HepG2 (cell line): ENCODE measurements at regions not wholly inside any gene's neighbourhood (a gene's known extent, or its start where the extent isn't known, plus 50 kb on each side); places are given as distances from the start of the nearest gene placed in this dataset.

Source experiments
- ATAC-seq: fragments of 200-7000 bp; cut with Tn5 transposase; 3 replicates; pipeline ENCODE4 v1.9.1; 2020; ENCODE audit warnings: mild to moderate bottlenecking, moderate library complexity
- BruUV-seq: library from RNA; stranded (reverse); fragments of 400-500 nt; replicated peaks from 2 replicates; lab custom pipeline; 2021; lab: Mats Ljungman, UMichigan
- CTCF ChIA-PET: fragments of 300-600 bp; formaldehyde crosslinking; extraction: SDS; loops from one replicate; lab custom pipeline; 2021; ENCODE audit warnings: low total read pairs, inconsistent platforms, low intra/inter-chr PET ratio; lab: Yijun Ruan, JAX
- POLR2A ChIA-PET: fragments of 350-600 bp; sonication (Branson Sonifier 250); formaldehyde crosslinking; loops from one replicate; lab custom pipeline; 2020; ENCODE audit warnings: antibody characterized with exemption, inconsistent platforms; lab: Yijun Ruan, JAX
- DNase-seq: peaks from one replicate; pipeline ENCODE4 v3.0.0-alpha.2; 2015; ENCODE audit warnings: low spot score
- FAIRE-seq: peaks from 3 replicates; lab custom pipeline; 2011; peaks lifted over from hg19 to GRCh38; lab: Jason Lieb, UNC
- H2AFZ ChIP-seq: one replicate; pipeline ENCODE4 v1.6.1; 2011; ENCODE audit warnings: low read length, inconsistent platforms
- H3K27ac ChIP-seq: fragments of 300-600 bp; 3 replicates; pipeline ENCODE4 v1.8.0; 2011; ENCODE audit warnings: mixed run types, mild to moderate bottlenecking, mixed read lengths, low read length, inconsistent platforms; ENCODE audit not compliant: insufficient read depth; ENCODE audit errors: extremely low read length
- H3K27me3 ChIP-seq, 2 experiments: fragments of 200-600 bp in 1 of 2; 2 replicates in 1 of 2; 3 replicates in 1 of 2; pipeline versions ENCODE4 v1.6.0 to v1.8.0; 2011; ENCODE audit warnings: low read length in 2 of 2, mild to moderate bottlenecking in 2 of 2, moderate library complexity in 2 of 2, inconsistent platforms in 1 of 2; ENCODE audit not compliant: insufficient read depth in 2 of 2, control insufficient read depth in 1 of 2
- H3K36me3 ChIP-seq, 2 experiments: fragments of 200-600 bp in 1 of 2; replicated peaks in 1 of 2; 2 replicates in 1 of 2; 3 replicates in 1 of 2; pipeline versions ENCODE4 v1.5.1 to v1.8.0; 2011; ENCODE audit warnings: low read length in 2 of 2, inconsistent platforms in 1 of 2; ENCODE audit not compliant: insufficient read depth in 2 of 2, control insufficient read depth in 1 of 2
- H3K4me1 ChIP-seq: 2 replicates; pipeline ENCODE4 v1.5.1; 2012; ENCODE audit warnings: low read length, inconsistent platforms; ENCODE audit not compliant: insufficient read depth
- H3K4me2 ChIP-seq: 2 replicates; pipeline ENCODE4 v1.6.0; 2011; ENCODE audit warnings: low read depth, low read length, inconsistent platforms
- H3K4me3 ChIP-seq, 3 experiments: fragments of 200-600 bp in 1 of 3; sonication (generic), shearing (Covaris generic) in 1 of 3; replicated peaks in 1 of 3; 2 replicates each; pipeline ENCODE4 v1.5.1; 2011 to 2016; ENCODE audit warnings: low read length in 3 of 3, inconsistent platforms in 2 of 3, low read depth in 2 of 3, mild to moderate bottlenecking in 2 of 3, control low read depth in 1 of 3, mixed read lengths in 1 of 3; ENCODE audit not compliant: insufficient read depth in 1 of 3
- H3K79me2 ChIP-seq: one replicate; pipeline ENCODE4 v1.6.1; 2011; ENCODE audit warnings: low read length, inconsistent platforms; ENCODE audit not compliant: insufficient read depth
- H3K9ac ChIP-seq: 2 replicates; pipeline ENCODE4 v1.6.0; 2011; ENCODE audit warnings: mild to moderate bottlenecking, low read depth, low read length, inconsistent platforms; ENCODE audit not compliant: insufficient read depth
- H3K9me3 ChIP-seq: 2 replicates; pipeline ENCODE4 v1.5.1; 2012; ENCODE audit warnings: mild to moderate bottlenecking, low read length
- H4K20me1 ChIP-seq: 2 replicates; pipeline ENCODE4 v1.6.0; 2011; ENCODE audit warnings: inconsistent platforms, mild to moderate bottlenecking, low read length, moderate library complexity; ENCODE audit not compliant: insufficient read depth
- ATRX ChIP-seq: sonication (generic); formaldehyde crosslinking; IDR thresholded peaks from 2 replicates; pipeline ENCODE4 v1.4.0; 2020; ENCODE audit warnings: missing genetic modification reagents, borderline replicate concordance
- CTCF ChIP-seq: sonication (generic); formaldehyde crosslinking; IDR thresholded peaks from 2 replicates; pipeline ENCODE4 v1.5.0; 2020; ENCODE audit warnings: mild to moderate bottlenecking, missing genetic modification reagents, moderate library complexity
- DZIP1 ChIP-seq: sonication (generic); formaldehyde crosslinking; IDR thresholded peaks from 2 replicates; pipeline ENCODE4 v1.5.0; 2020; ENCODE audit warnings: mild to moderate bottlenecking, missing genetic modification reagents
- E2F2 ChIP-seq: sonication (generic); formaldehyde crosslinking; IDR thresholded peaks from 2 replicates; pipeline ENCODE4 v1.4.0; 2020; ENCODE audit warnings: missing genetic modification reagents, borderline replicate concordance
- HOXA3 ChIP-seq: sonication (generic); formaldehyde crosslinking; IDR thresholded peaks from 2 replicates; pipeline ENCODE4 v1.5.0; 2020; ENCODE audit warnings: missing genetic modification reagents
- KLF9 ChIP-seq: IDR thresholded peaks from 2 replicates; pipeline ENCODE4 v1.6.1; 2016; ENCODE audit warnings: low read depth
- NAIF1 ChIP-seq: sonication (generic); formaldehyde crosslinking; IDR thresholded peaks from 2 replicates; pipeline ENCODE4 v1.5.0; 2020; ENCODE audit warnings: mild to moderate bottlenecking, missing genetic modification reagents, borderline replicate concordance
- RBM39 ChIP-seq: fragments of 200-400 bp; formaldehyde crosslinking; IDR thresholded peaks from one replicate; pipeline ENCODE4 v1.6.1; 2018; ENCODE audit warnings: antibody characterized with exemption, mild to moderate bottlenecking, low read depth, low read length; ENCODE audit not compliant: poor library complexity, severe bottlenecking
- RXRB ChIP-seq: IDR thresholded peaks from 2 replicates; pipeline ENCODE4 v1.6.1; 2016; ENCODE audit warnings: borderline replicate concordance, missing genetic modification reagents, missing compliant biosample characterization
- SNAPC2 ChIP-seq: sonication (generic); formaldehyde crosslinking; IDR thresholded peaks from 2 replicates; pipeline ENCODE4 v1.8.1; 2022; ENCODE audit warnings: mild to moderate bottlenecking, missing genetic modification reagents
- YY1 ChIP-seq: IDR thresholded peaks from 2 replicates; pipeline ENCODE4 v1.6.1; 2011; ENCODE audit warnings: low read length, low read depth, moderate library complexity, mild to moderate bottlenecking; ENCODE audit not compliant: insufficient read depth, insufficient replicate concordance
- ZBTB46 ChIP-seq: sonication (generic); formaldehyde crosslinking; IDR thresholded peaks from 2 replicates; pipeline ENCODE4 v1.4.0; 2020; ENCODE audit warnings: mild to moderate bottlenecking, missing genetic modification reagents, borderline replicate concordance
- ZNF547 ChIP-seq: sonication (generic); formaldehyde crosslinking; IDR thresholded peaks from 2 replicates; pipeline ENCODE4 v1.5.1; 2020; ENCODE audit warnings: mild to moderate bottlenecking, missing genetic modification reagents
- ZNF678 ChIP-seq: sonication (generic); formaldehyde crosslinking; IDR thresholded peaks from 2 replicates; pipeline ENCODE4 v1.4.0; 2020; ENCODE audit warnings: mild to moderate bottlenecking, missing genetic modification reagents
- ZSCAN31 ChIP-seq: sonication (generic); formaldehyde crosslinking; IDR thresholded peaks from 2 replicates; pipeline ENCODE4 v1.5.0; 2020; ENCODE audit warnings: low read depth, mild to moderate bottlenecking, missing genetic modification reagents
- WGBS: methylation state at CpG from one replicate; pipeline ENCODE4 v1.1.6; 2017; ENCODE audit warnings: low lambda C conversion rate; 5-methylcytosine and 5-hydroxymethylcytosine counted together
- in situ Hi-C: cut with HindIII; loops from 2 replicates; pipeline ENCODE4 v1.10.0; 2017; ENCODE audit warnings: low pct_unique_long_range_greater_than_20kb; ENCODE audit not compliant: extremely low pct_ligation_motif_present
- intact Hi-C: fragments of 100-400 bp; cut with micrococcal nuclease; formaldehyde crosslinking; loops from one replicate; pipeline ENCODE4 v1.10.0; 2022; ENCODE audit not compliant: unreplicated experiment

- TF ChIP-seq ZBTB46 (CRISPR knock-in tag) (no peak), ZNF678 (no peak), RBM39 (no peak), NAIF1 (no peak), CTCF (CRISPR knock-in tag) (no peak)
Observed at GRCh38 chr1:208939537-208940085, 643.9 kb upstream of the CAMK1G start (continued).

- WGBS: 8% methylated on average over 1 of the region's 1 CpG
- Histone ChIP-seq H3K4me3 (no peak overlapping the region), H3K27me3 (no peaks in the 10 kb centered on the region), H2AFZ (no peak overlapping the region), H3K9me3 (peaks cover 28% of the 10 kb centered on the region; the same call in 1 of the 2 replicates), H3K4me1 (no peaks in the 10 kb centered on the region), H3K79me2 (no peaks in the 10 kb centered on the region), H3K4me2 (no peak overlapping the region), H3K9ac (no peak overlapping the region), H4K20me1 (no peaks in the 10 kb centered on the region), H3K27ac (no peak overlapping the region), H3K36me3 (no peaks in the 10 kb centered on the region)
- ATAC-seq: no peak
- no TSS peak for BruUV-seq
- CTCF ChIA-PET: no interaction called here
- intact Hi-C loops (no loop called here), in situ Hi-C loops (no loop called here)
- no peak for FAIRE-seq
- no peak for DNase-seq
- POLR2A ChIA-PET: no interaction called here
- TF ChIP-seq ZNF547 (no peak), YY1 (no peak), ATRX (CRISPR knock-in tag) (no peak), E2F2 (CRISPR knock-in tag) (no peak), SNAPC2 (CRISPR knock-in tag) (no peak), ZSCAN31 (no peak), RXRB (CRISPR knock-in tag) (no peak), DZIP1 (no peak), KLF9 (CRISPR knock-in tag) (no peak), ZNF678 (no peak), HOXA3 (CRISPR knock-in tag) (no peak)
Observed at GRCh38 chr1:208942394-208943130, 641.0 kb upstream of the CAMK1G start.
